ENCODE measurements at regions not wholly inside any gene's neighbourhood (a gene's known extent, or its start where the extent isn't known, plus 50 kb on each side); places are given as distances from the start of the nearest gene placed in this dataset.

DNA sequence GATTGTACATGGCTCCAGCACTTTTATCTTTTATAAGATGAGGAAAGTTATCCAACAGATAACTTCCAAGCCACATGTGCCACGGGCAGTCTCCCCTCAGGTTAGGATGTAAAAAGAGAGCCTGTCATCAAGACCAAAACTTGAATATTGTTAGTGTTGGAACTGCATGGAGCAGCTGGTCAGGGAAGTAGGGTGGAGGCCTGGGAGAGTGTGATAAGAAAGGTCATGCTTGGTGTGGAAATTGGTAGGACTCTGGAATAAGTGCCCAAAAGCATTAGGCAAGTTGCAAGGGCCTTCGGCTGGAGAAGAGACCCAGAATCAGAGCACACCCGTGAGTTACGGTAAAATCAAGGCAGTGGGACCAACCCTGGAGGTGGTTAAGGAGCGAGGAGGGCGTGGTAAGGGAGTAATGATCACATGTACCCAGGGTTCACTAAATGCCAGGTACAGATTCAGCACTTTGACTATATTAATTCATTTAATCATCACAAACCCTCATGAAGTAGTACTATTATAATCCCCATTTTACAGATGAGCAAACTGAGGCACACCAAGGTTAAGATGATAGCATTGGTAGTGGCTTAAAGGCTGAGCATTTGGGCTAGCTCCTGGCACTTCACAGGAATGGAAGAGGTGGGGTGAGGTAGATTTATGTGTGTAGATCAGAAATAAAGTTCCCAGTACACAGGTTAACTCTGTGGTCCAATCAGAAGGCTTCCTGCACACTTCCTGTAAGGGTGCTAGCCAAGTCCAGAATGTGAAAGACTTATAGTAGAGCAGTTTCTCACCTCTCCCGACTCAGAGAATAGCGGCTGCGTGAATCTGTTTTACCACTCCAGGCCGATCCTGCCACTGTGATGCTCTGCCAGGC, 96.5 kb upstream of the ZNF608 start:
- WGBS (ENCODE audit: insufficient coverage, insufficient replicate concordance, low lambda C conversion rate, missing lambda C conversion rate), result 86% methylated on average over 10 of the region's 10 CpGs
- POLR2A ChIA-PET, result interaction anchor here (0.6 to 0.7 kb wide), 2 partner anchors 88 to 1296 kb away, joined by 4 read pairs; no protein-coding TSS in a partner anchor

DNA sequence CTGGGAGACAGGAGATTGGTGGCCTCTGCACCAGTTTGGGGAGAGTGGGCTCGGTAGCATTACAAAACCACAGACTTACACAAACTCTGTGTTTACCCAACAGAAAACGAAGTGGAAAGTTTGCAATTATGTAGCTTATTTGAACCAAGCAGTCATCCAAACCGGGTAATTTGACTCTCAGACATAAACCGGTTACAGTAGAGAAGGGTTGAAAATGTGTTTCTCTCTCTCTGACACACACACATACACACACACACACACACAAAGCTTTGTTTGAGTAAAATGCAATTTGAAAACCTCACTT, 97.1 kb upstream of the ZNF608 start:
- Histone ChIP-seq H3K27me3 (replicated peaks in 1 of 2; ENCODE audit: control insufficient read depth in 2 of 2, insufficient read depth in 2 of 2, low read length in 1 of 2) (no peaks in the 10 kb centered on the region), H4K20me1 (ENCODE audit: control insufficient read depth, insufficient read depth) (no peaks in the 10 kb centered on the region), H2AFZ (ENCODE audit: control insufficient read depth, low read depth, low read length) (no peak overlapping the region), H3K27ac (ENCODE audit: control insufficient read depth, insufficient read depth) (no peak overlapping the region), H3K9ac (ENCODE audit: control insufficient read depth, insufficient read depth, low read length) (no peak overlapping the region), H3K4me3 (no peak overlapping the region), H3K4me1 (ENCODE audit: control insufficient read depth, insufficient read depth, low read length) (no peaks in the 10 kb centered on the region), H3K9me3 (replicated peaks; ENCODE audit: control insufficient read depth, insufficient read depth, low read length) (no peaks in the 10 kb centered on the region), H3K79me2 (ENCODE audit: control insufficient read depth, insufficient read depth, low read length) (no peaks in the 10 kb centered on the region), H3K36me3 (ENCODE audit: control insufficient read depth in 2 of 2, insufficient read depth in 2 of 2, low read length in 1 of 2) (no peaks in the 10 kb centered on the region), H3K4me2 (ENCODE audit: control insufficient read depth, insufficient read depth) (no peak overlapping the region)
- WGBS (ENCODE audit: insufficient coverage, insufficient replicate concordance, low lambda C conversion rate, missing lambda C conversion rate), result 34% methylated on average over 4 of the region's 4 CpGs
- ChIA-PET CTCF (no interaction called here), SMC1A (ENCODE audit: uncharacterized antibody, unreplicated experiment) (interaction anchor here (1.3 kb wide), 1 partner anchor 58 kb away, joined by 3 read pairs; no protein-coding TSS in a partner anchor), RAD21 (ENCODE audit: unreplicated experiment) (no interaction called here), POLR2A (interaction anchor here (0.7 kb wide), 1 partner anchor 613 kb away, joined by 4 read pairs; no protein-coding TSS in a partner anchor)
- in situ Hi-C loops (cut with MboI) (no loop called here), intact Hi-C loops (cut with micrococcal nuclease; ENCODE audit: unreplicated experiment) (no loop called here)
- no peak for DNase-seq (ENCODE audit: low read depth, low spot score)
- no peak for ATAC-seq
- BruUV-seq (replicated peaks), result no TSS peak
- FAIRE-seq, result no peak
- TF ChIP-seq IKZF2 (IDR thresholded peaks at IDR 0.05) (no peak), ZNF622 (IDR thresholded peaks at IDR 0.05) (no peak), CREB1 (IDR thresholded peaks at IDR 0.05; ENCODE audit: low read depth) (no peak), POU2F2 (IDR thresholded peaks at IDR 0.05; ENCODE audit: borderline replicate concordance, low read depth, low read length) (no peak), FOS (IDR thresholded peaks at IDR 0.05; ENCODE audit: borderline replicate concordance, extremely low read depth, insufficient read length) (no peak)
- TF ChIP-seq, protein P1, sequence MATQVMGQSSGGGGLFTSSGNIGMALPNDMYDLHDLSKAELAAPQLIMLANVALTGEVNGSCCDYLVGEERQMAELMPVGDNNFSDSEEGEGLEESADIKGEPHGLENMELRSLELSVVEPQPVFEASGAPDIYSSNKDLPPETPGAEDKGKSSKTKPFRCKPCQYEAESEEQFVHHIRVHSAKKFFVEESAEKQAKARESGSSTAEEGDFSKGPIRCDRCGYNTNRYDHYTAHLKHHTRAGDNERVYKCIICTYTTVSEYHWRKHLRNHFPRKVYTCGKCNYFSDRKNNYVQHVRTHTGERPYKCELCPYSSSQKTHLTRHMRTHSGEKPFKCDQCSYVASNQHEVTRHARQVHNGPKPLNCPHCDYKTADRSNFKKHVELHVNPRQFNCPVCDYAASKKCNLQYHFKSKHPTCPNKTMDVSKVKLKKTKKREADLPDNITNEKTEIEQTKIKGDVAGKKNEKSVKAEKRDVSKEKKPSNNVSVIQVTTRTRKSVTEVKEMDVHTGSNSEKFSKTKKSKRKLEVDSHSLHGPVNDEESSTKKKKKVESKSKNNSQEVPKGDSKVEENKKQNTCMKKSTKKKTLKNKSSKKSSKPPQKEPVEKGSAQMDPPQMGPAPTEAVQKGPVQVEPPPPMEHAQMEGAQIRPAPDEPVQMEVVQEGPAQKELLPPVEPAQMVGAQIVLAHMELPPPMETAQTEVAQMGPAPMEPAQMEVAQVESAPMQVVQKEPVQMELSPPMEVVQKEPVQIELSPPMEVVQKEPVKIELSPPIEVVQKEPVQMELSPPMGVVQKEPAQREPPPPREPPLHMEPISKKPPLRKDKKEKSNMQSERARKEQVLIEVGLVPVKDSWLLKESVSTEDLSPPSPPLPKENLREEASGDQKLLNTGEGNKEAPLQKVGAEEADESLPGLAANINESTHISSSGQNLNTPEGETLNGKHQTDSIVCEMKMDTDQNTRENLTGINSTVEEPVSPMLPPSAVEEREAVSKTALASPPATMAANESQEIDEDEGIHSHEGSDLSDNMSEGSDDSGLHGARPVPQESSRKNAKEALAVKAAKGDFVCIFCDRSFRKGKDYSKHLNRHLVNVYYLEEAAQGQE (IDR thresholded peaks at IDR 0.05; ENCODE audit: low read depth, low read length), result no peak
- TF ChIP-seq, protein P2, sequence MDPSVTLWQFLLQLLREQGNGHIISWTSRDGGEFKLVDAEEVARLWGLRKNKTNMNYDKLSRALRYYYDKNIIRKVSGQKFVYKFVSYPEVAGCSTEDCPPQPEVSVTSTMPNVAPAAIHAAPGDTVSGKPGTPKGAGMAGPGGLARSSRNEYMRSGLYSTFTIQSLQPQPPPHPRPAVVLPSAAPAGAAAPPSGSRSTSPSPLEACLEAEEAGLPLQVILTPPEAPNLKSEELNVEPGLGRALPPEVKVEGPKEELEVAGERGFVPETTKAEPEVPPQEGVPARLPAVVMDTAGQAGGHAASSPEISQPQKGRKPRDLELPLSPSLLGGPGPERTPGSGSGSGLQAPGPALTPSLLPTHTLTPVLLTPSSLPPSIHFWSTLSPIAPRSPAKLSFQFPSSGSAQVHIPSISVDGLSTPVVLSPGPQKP (IDR thresholded peaks at IDR 0.05; ENCODE audit: low read depth, low read length), result no peak

More for the DNA sequence above, 96.5 kb upstream of the ZNF608 start:
- ChIA-PET RAD21 (ENCODE audit: unreplicated experiment) (no interaction called here), CTCF (no interaction called here), SMC1A (ENCODE audit: uncharacterized antibody, unreplicated experiment) (interaction anchor here (0.8 to 1.3 kb wide), 2 partner anchors 36 to 59 kb away, joined by 3 read pairs; no protein-coding TSS in a partner anchor)
- in situ Hi-C loops (cut with MboI) (no loop called here), intact Hi-C loops (cut with micrococcal nuclease; ENCODE audit: unreplicated experiment) (no loop called here)
- Histone ChIP-seq H3K27me3 (replicated peaks in 1 of 2; ENCODE audit: control insufficient read depth in 2 of 2, insufficient read depth in 2 of 2, low read length in 1 of 2) (no peaks in the 10 kb centered on the region), H3K79me2 (ENCODE audit: control insufficient read depth, insufficient read depth, low read length) (no peaks in the 10 kb centered on the region), H4K20me1 (ENCODE audit: control insufficient read depth, insufficient read depth) (no peaks in the 10 kb centered on the region), H3K4me2 (ENCODE audit: control insufficient read depth, insufficient read depth) (no peak overlapping the region), H3K27ac (ENCODE audit: control insufficient read depth, insufficient read depth) (no peak overlapping the region), H3K9ac (ENCODE audit: control insufficient read depth, insufficient read depth, low read length) (no peak overlapping the region), H3K4me3 (no peak overlapping the region), H3K9me3 (replicated peaks; ENCODE audit: control insufficient read depth, insufficient read depth, low read length) (no peaks in the 10 kb centered on the region), H3K4me1 (ENCODE audit: control insufficient read depth, insufficient read depth, low read length) (no peaks in the 10 kb centered on the region), H3K36me3 (ENCODE audit: control insufficient read depth in 2 of 2, insufficient read depth in 2 of 2, low read length in 1 of 2) (no peaks in the 10 kb centered on the region), H2AFZ (ENCODE audit: control insufficient read depth, low read depth, low read length) (no peak overlapping the region)
- TF ChIP-seq, protein P3, sequence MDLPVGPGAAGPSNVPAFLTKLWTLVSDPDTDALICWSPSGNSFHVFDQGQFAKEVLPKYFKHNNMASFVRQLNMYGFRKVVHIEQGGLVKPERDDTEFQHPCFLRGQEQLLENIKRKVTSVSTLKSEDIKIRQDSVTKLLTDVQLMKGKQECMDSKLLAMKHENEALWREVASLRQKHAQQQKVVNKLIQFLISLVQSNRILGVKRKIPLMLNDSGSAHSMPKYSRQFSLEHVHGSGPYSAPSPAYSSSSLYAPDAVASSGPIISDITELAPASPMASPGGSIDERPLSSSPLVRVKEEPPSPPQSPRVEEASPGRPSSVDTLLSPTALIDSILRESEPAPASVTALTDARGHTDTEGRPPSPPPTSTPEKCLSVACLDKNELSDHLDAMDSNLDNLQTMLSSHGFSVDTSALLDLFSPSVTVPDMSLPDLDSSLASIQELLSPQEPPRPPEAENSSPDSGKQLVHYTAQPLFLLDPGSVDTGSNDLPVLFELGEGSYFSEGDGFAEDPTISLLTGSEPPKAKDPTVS (IDR thresholded peaks at IDR 0.05; ENCODE audit: low read depth, low read length), result no peak
- TF ChIP-seq EGR1 (IDR thresholded peaks at IDR 0.05; ENCODE audit: borderline replicate concordance in 1 of 2, low read depth in 2 of 2, low read length in 2 of 2) (no peak), ZSCAN29 (IDR thresholded peaks at IDR 0.05) (no peak), JUND (IDR thresholded peaks at IDR 0.05; ENCODE audit: low read depth, low read length) (no peak), RUNX3 (IDR thresholded peaks at IDR 0.05; ENCODE audit: low read length) (no peak), HDAC6 (IDR thresholded peaks at IDR 0.05; ENCODE audit: unreplicated experiment) (no peak)
- no peak for ATAC-seq
- FAIRE-seq, result peak; percentile 18
- no peak for DNase-seq (ENCODE audit: low read depth, low spot score)
- BruUV-seq (replicated peaks), result no TSS peak

Data from GM12878 (cell line).